KBM-7 (cell line): ENCODE measurements at regions not wholly inside any gene's neighbourhood (a gene's known extent, or its start where the extent isn't known, plus 50 kb on each side); places are given as distances from the start of the nearest gene placed in this dataset.
"Not testable (repeated sequence)": the region's sequence is repeated elsewhere in the genome, so short reads cannot be mapped to it uniquely, and the experiment has no call there.

ENCODE experiments used
- DNase-seq: peaks from one replicate; pipeline ENCODE4 v3.0.0-alpha.2; 2015
- in situ Hi-C: fragments of 300-500 bp; cut with MboI; formaldehyde crosslinking; loops from 2 replicates; pipeline ENCODE4 v1.14.3; 2020; ENCODE audit warnings: low sequenced_read_pairs, low pct_unique_long_range_greater_than_20kb, mixed read lengths

DNA sequence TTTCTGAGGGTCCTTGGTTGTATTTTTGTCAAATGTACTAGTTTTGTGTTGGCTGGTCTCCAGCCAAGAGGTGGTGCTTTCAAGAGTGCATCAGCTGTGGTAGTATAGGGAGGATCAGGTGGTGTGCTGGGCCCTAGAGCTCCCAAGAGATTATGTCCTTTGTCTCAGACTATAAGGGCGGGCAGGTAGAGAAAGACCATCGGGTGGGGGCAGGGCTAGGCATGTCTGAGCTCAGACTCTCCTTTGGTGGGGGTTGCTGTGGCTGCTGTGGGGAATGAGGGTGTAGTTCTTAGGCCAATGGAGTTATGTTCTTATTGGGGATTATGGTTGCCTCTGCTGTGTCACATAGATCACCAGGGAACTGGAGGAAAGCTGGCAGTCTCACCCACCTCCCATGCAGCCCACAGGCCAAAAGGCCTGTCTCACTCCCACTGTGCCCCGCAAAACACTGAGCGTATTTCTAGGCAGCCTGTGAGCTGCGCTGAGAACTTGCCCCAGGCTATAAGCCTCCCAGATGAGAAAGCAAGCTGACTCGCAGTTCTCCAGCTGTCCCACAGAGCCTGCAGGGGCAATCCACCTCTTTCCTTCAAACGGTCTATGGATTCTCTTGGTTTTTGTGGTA is 1066.7 kb downstream of the GRM8 start:
- in situ Hi-C loops, result no loop called here
- DNase-seq, result no peak

DNA sequence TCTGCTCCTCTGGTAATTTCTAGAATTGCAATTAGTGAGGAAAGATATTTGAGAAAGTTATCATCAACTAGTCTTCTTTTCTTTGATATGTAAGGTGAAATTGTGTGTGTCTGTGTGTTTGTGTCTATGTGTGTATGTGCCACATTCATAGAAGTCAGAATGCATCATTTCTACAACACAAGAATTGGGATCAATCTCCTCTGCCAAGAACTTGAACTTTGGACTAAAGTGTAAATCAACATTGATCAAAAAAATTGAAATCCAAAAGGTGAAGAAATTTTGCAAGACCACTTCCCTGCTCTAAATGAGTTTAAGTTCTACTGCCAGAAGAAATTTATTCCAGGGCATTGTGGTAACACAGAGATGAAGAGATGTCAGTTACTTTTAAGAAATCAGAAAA is 1072.8 kb downstream of the GRM8 start:
- in situ Hi-C loops, result no loop called here

DNA sequence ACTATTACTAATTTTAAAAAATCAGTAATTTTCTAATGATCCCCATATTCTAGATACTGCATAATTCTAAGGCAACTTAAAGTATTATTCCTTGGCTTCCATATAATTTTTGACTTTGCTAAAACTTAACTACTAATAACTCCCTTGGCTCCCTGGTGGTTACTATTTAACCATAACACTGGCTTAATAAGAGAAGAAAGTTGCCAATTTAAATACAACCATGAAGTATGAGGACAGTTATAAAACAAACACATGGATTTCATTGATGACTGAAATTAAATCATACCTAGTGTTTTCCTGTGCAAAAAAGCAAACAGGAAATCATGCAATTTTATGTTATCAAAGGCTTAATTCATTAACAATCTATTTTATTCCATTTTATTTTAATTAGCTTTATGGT is 1073.9 kb downstream of the GRM8 start:
- no peak for DNase-seq
- in situ Hi-C loops, result no loop called here

More for the DNA sequence above, 1072.8 kb downstream of the GRM8 start:
- no peak for DNase-seq

DNA sequence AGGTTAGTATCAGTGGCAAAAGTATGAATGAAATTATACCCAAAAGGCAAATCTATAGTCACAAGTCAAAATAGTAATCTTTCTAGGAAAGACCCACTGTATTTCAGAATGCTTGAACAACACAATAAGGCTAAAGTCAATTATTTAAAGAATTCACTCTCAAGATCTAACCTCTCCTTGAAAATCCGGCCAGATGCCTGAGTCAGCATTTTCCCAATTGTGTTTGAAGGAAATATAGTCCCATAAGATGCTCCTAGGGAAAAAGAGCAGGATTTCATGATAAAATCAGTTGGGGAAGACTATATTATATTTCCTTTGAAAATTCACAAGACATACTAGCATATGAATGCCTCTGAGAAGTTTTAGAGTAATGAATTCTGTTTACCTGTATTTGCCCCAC is 1075.0 kb downstream of the GRM8 start:
- in situ Hi-C loops, result no loop called here
- DNase-seq, result no peak

DNA sequence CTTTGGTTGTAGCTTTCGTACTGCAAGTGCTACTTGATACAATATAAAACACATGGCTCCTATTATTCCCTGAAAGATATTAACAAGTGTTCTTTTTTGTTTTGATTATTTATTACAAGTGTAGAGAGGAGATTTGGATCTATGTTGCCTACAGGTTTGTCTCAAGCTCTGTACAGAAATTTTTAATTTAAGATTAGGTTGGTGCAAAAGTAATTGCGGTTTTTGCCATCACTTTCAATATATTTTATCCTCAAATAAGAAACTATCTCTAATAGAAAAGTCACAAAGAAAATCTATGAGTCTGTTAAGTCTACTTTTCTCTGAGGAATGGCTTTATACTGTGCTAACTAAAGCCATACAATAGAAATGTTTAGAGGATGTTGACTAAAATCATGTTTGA is 1086.1 kb downstream of the GRM8 start:
- in situ Hi-C loops, result no loop called here
- no peak for DNase-seq

DNA sequence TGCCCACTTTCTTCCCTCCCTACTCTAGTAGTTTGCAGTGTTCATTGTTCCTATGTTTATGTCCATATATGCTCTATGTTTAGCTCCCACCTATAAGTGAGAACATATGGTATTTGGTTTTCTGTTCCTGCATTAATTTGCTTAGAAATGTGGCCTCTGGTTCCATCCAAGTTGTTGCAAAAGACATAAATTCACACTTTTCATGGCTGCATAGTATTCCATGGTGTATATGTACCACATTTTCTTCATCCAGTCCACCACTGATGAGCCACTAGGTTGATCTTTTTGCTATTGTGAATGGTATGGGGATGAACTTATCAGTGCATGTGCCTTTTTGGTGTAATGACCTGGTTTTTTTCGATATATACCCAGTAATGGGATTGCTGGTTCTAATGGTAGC is 1089.1 kb downstream of the GRM8 start:
- no peak for DNase-seq
- in situ Hi-C loops, result no loop called here

DNA sequence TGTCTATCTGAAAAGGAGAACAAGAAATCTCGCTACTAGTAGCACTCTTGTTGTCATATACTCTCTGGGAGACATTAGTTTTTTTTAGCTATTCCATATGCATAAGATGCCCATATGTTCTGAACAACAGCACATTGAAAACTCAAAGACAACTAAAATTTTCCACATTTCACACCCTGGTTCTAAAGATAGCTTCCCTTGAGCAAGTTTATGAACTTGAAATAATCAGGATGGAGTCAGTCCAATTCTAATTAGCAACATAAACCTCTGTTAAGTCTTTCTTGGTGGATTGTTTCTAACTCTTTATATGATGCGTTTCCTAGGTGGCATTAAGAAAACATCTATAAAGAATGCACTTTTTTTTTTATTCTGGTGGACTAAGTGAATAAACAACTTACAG is 1095.3 kb downstream of the GRM8 start:
- in situ Hi-C loops, result no loop called here
- no peak for DNase-seq

DNA sequence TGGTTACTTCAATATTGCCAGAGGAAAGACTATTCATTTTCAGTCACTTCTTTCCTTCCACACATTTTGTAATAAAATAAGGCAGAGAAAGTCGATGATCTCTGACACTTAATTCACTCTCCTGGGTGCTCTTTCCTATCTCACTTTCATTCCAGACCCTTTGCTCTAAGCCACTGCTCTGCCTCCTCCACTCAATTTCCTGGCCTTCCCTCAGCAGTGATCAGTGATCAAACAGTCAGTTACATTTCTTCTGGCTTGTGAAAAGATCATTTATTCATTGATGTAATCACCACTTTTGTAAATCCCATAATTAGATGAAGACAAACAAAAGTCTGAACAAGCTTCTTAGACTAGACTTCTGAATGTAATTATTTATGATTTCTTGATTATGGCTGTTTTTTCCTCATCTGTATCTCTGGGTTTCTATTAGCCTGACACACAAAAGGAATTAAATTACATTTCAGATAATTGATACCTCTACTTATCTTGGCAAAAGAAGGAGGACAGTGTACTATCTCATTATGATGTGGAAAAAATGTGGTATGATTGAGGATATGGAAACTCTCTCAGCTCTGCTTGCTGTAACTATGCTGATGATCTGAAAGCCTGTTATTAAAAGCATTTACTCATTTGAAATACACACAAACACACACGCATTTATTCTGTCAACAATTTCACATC is 1102.3 kb downstream of the GRM8 start:
- DNase-seq, result no peak
- in situ Hi-C loops, result no loop called here

DNA sequence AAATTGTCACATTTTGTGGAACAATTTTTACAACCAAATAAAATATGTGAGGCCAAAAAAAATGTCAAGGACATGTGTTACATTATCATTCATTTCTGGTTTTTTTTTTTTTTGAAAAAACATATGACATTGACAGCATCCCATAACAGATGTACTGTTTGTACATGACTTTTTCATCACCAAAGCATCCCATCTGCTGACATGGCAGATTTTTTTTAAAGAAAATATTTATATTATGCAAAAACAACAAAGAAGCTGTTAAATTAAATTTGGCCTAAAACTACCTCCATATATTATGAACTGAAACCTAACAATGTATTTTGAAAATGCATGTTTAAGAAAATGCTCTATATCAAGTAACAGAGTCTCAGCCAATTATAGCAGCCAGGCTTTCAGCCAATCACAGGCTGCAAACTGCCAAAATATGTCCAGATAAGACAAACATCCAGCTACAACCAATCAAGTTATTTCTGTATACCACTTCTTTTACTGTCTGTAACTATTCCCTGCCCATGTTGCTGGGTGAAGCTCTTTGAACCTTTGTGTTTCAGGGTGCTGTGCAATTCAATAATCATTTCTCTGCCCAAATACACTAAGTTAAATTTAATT is 1111.8 kb downstream of the GRM8 start:
- in situ Hi-C loops, result no loop called here
- DNase-seq, result no peak

DNA sequence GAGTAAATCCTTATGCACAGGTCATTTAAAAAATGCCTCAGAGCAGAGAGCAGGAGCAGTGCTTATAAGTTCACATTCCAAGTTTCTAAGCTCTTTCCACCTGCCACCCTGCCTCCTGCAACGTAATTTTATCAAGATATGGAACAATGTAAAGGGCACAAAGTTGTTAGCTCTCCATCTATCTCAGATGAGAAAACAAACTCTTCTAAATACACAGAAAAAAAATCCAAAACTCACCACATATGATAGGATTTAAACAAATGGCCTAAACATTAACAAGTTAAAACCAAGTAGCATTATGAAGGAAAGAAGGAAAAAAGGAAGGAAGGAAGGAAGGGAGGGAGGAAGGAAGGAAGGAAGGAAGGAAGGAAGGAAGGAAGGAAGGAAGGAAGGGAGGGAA is 1132.8 kb downstream of the GRM8 start:
- DNase-seq, result no peak
- in situ Hi-C loops, result no loop called here

DNA sequence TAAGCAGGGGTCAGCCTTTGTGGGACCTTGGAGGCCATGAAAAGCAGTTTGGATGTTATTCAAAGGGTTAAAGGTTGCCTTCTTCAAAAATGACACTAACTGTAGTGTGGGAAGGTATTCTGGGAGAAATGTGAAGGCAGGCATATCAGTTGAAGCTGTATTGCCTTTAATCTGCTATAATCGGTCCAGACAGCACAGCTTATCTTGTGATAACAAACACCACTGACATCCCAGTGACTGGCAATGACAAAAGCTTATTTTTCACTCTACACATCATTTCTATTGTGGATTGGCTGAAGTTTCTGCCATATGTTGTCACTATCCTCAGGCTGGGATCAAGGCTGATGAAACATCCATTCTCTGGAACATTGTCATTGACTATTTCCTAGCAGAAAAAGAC is 1149.2 kb downstream of the GRM8 start:
- in situ Hi-C loops, result no loop called here
- no peak for DNase-seq

DNA sequence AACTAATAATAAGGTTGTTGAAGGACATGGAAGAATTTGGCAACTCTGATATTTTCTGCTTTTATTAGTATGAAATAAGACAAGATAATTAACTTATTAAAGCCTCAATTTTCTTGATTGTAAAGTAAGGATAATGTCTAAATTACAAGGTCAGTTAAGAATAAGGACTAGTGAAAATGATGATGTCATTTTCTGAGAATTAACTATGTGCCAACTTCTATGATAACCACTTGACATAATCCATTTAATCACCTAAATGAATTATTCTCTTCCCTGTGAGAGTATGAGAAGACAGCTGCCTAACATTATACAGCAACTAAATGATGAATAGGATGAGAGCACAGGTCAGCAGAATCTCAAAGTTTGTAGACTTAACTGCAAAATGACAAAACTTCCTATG is 1153.4 kb upstream of the POT1 start:
- in situ Hi-C loops, result no loop called here
- no peak for DNase-seq

DNA sequence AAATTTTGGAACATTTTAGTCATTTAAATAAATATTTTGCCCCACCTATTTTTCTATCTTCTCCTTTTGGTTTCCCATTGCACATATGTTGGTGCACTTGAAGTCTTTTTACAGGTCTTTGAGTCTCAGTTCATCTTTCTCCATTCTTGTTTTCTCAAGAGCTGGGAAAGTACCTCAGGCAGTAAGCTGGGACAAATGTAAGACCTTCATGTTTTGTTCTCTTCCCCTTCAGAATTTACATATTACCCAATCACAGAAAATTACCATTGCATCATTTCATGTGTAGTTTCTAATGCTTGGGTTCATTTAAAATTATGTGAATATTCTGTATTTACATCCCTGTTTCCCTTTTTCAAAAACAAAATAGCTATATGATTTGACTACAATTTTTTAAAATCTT is 1150.0 kb upstream of the POT1 start:
- in situ Hi-C loops, result no loop called here
- no peak for DNase-seq

DNA sequence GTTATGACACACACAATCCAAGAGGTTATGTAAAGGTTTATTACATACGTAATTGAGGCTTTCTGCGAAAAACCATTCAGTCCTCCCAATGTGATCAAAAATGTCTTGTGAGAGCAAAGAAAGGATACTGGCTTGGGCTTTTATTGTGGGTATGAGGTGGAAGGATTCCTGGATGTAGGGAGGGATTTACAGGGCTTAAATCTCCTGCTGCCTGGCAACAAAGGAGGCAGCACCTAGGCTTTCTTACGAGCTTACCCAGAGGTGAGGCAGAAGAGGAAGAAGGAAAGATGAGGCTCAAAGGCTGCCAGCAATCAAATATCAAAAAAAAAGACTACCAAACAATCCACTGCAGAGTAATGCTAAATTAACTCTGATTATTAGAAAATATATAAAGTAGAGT is 1149.5 kb upstream of the POT1 start:
- in situ Hi-C loops, result no loop called here

DNA sequence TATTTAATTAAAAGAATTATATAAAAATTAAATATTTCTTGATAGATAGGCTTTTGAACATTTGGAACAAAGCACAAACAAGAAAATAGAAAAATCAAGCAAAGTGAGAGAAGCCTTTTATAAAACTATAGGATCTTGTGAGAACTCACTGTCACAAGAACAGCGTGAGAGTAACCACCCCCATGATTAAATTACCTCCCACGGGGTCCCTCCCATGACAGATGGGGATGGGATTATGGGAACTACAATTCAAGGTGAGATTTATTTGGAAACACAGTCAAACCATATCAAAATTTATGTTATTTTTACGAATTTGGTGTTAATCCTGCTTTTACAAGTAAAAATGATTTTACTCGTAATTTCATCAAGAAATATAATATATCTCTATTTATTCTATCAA is 1136.1 kb upstream of the POT1 start:
- no peak for DNase-seq
- in situ Hi-C loops, result no loop called here

More for the DNA sequence above, 1149.5 kb upstream of the POT1 start:
- DNase-seq, result no peak

DNA sequence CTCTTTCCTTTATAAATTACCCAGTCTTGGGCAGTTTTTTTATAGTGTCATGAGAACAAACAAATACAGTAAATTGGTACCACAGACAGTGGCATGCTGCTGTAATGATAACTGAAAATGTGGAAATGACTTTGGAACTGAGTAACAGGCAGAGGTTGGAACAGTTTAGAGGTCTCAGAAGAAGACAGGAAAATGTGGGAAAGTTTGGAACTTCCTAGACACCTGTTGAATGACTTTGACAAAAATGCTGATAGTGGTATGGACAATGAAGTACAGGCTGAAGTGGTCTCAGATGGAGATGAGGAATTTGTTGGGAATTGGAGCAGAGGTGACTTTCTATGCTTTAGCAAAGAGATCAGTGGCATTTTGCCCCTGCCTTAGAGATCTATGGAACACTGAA is 1128.4 kb upstream of the POT1 start:
- in situ Hi-C loops, result no loop called here
- no peak for DNase-seq

DNA sequence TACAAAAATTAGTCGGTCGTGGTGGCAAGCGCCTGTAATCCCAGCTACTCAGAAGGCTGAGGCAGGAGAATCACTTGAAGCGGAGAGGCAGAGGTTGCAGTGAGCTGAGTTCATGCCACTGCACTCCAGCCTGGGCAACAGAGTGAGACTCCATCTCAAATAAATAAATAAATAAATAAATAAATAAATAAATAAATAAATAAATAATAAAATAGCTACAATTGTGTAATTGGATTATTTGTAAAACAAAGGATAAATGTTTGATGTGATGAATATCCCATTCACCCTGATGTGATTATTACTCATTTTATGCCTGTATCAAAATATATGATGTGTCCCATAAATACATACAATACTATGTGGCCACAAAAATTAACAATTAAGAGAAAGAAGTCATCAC is 1127.0 kb upstream of the POT1 start:
- DNase-seq, in situ Hi-C loops: not testable (repeated sequence)

DNA sequence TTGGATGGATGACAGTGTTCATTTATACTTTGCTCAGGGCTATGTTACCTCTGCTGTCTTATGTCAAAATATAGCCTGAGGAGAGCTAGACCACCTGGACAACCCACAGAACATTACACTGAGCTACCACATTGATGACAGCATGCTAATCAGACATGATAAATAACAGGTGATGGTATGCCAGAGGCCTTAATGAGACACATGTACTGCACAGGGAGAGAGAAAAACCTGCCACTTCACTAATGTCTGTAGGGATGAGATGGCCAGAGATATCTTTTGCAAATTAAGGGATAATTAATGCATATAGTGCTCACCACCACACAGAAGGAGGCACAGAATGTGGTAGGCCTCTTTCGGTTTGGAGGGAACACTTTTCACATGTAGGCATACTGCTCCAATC is 1122.6 kb upstream of the POT1 start:
- in situ Hi-C loops, result no loop called here
- no peak for DNase-seq

DNA sequence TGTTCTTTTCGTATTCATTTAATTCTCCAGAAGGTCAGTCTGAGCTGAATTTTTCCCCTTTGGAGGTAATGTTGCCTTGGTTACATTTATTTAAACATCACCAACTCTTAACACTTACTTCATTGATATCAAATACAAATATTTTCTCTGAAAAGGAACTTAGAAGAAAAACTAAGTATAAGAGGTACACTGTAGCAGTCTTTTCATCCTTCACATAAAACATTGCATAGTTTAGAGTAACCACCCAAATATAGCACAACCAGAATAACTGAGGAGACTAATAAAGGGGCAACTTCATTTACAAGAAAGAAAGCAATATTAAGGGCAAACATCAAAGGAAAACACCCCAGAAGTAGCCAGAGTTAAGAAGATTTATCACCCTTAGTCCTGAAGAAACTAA is 1115.0 kb upstream of the POT1 start:
- DNase-seq, result no peak
- in situ Hi-C loops, result no loop called here

DNA sequence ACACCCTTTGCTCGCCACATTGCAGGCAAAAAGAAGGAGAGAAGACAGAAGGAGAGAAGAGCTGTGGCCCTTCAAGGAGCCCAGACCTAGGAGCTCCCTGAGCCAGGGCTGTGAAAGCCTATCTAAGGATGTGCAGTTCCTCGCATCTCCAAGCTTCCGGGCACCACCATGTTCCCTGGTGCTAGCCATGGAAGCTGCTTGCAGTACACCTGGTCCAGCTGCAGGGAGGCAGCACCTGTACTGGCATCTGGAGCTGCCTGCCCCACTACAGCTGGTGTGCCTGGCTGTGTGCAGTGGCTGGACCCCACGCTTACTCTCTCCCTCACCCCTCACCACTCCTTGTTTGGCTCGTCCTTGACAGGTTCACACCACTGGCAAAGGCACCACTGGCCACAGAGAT is 1111.8 kb upstream of the POT1 start:
- in situ Hi-C loops, result no loop called here
- no peak for DNase-seq
